ENCODE measurements at regions not wholly inside any gene's neighbourhood (a gene's known extent, or its start where the extent isn't known, plus 50 kb on each side); places are given as distances from the start of the nearest gene placed in this dataset.
"Not testable (repeated sequence)": the region's sequence is repeated elsewhere in the genome, so short reads cannot be mapped to it uniquely, and the experiment has no call there.

DNA sequence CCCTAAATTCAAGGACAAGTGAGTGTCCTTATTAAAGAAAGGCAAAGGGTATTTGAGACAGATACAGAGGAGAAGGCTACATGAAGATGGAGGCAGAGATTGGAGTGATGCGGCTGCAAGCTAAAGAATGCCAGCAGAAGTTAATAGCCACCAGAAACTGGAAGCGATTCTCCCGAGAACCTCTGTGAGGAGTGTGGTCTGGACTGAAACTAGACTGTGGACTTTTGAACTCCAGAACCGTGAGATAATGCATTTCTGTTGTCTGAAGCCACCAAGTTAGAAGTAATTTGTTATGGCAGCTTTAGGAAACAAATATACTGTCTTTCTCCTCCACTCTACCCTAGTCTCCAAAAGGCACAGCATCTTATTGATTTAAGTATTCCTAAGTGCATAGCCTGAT lies 80.3 kb upstream of the CREB5 start:
- in situ Hi-C loops (cut with MboI; ENCODE audit: low pct_ligation_motif_present in 1 of 4, low pct_unique_long_range_greater_than_20kb in 1 of 4, low sequenced_read_pairs in 3 of 4): no loop called here
- Histone ChIP-seq H3K27me3 (no peaks in the 10 kb centered on the region), H3K4me3 (no peak overlapping the region), H3K36me3 (no peaks in the 10 kb centered on the region), H3K4me1 (no peaks in the 10 kb centered on the region), H3K27ac (no peak overlapping the region), H3K9me3 (no peaks in the 10 kb centered on the region)
- DNase-seq: no peak
- 74 to 82% methylated on average over 4 of the region's 4 CpGs for WGBS, 2 donors (ENCODE audit: low coverage in 1 of 2)
- TF ChIP-seq, protein P1, sequence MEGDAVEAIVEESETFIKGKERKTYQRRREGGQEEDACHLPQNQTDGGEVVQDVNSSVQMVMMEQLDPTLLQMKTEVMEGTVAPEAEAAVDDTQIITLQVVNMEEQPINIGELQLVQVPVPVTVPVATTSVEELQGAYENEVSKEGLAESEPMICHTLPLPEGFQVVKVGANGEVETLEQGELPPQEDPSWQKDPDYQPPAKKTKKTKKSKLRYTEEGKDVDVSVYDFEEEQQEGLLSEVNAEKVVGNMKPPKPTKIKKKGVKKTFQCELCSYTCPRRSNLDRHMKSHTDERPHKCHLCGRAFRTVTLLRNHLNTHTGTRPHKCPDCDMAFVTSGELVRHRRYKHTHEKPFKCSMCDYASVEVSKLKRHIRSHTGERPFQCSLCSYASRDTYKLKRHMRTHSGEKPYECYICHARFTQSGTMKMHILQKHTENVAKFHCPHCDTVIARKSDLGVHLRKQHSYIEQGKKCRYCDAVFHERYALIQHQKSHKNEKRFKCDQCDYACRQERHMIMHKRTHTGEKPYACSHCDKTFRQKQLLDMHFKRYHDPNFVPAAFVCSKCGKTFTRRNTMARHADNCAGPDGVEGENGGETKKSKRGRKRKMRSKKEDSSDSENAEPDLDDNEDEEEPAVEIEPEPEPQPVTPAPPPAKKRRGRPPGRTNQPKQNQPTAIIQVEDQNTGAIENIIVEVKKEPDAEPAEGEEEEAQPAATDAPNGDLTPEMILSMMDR (IDR thresholded peaks at IDR 0.05): no peak
- TF ChIP-seq EP300 (IDR thresholded peaks at IDR 0.05; ENCODE audit: low read depth) (no peak), POLR2AphosphoS5 (IDR thresholded peaks at IDR 0.05) (no peak), POLR2A (IDR thresholded peaks at IDR 0.05) (no peak)
- intact Hi-C loops (cut with DNase I; ENCODE audit: low total_unique reads): no loop called here

- H3K4me1 ChIP-seq; H3K9me3 ChIP-seq; H3K4me3 ChIP-seq; in situ Hi-C loops (cut with MboI; ENCODE audit: low pct_ligation_motif_present in 1 of 4, low pct_unique_long_range_greater_than_20kb in 1 of 4, low sequenced_read_pairs in 3 of 4); intact Hi-C loops (cut with DNase I; ENCODE audit: low total_unique reads); DNase-seq; H3K27me3 ChIP-seq; H3K36me3 ChIP-seq; H3K27ac ChIP-seq: not testable (repeated sequence)
Measured at GRCh38 chr7:28333548-28333947, 78.8 kb upstream of the CREB5 start.

- H3K27ac ChIP-seq: no peak overlapping the region
- in situ Hi-C loops (cut with MboI; ENCODE audit: low pct_ligation_motif_present in 1 of 4, low pct_unique_long_range_greater_than_20kb in 1 of 4, low sequenced_read_pairs in 3 of 4): no loop called here
Measured at GRCh38 chr7:28336806-28337205, 75.5 kb upstream of the CREB5 start.

DNA sequence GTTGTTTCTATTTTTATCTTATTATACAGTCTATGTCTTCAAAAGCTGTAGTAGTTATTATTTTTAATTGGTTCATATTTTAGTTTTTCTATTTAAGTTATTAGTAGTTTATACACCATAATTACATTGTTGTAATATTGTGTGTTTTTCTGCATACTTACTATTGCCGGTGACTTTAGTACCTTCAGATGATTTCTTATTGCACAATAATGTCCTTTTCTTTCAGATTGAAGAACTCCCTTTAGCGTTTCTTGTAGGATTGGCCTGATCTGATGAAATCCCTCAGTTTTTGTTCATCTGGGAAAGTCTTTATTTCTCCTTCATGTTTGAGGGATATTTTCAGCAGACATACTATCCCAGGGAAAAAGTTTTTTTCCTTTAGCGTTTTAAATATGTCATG lies 74.3 kb upstream of the CREB5 start:
- intact Hi-C loops (cut with DNase I; ENCODE audit: low total_unique reads): no loop called here
- TF ChIP-seq EP300 (IDR thresholded peaks at IDR 0.05; ENCODE audit: low read depth) (no peak), POLR2A (IDR thresholded peaks at IDR 0.05) (no peak), POLR2AphosphoS5 (IDR thresholded peaks at IDR 0.05) (no peak)
- TF ChIP-seq, protein P1 (IDR thresholded peaks at IDR 0.05): no peak
- H3K4me3 ChIP-seq: no peak overlapping the region
- no peaks in the 10 kb centered on the region for H3K4me1 ChIP-seq
- H3K27ac ChIP-seq: no peak overlapping the region
- in situ Hi-C loops (cut with MboI; ENCODE audit: low pct_ligation_motif_present in 1 of 4, low pct_unique_long_range_greater_than_20kb in 1 of 4, low sequenced_read_pairs in 3 of 4): no loop called here
- H3K9me3 ChIP-seq: no peaks in the 10 kb centered on the region
- no peak for DNase-seq
- H3K36me3 ChIP-seq: no peaks in the 10 kb centered on the region
- no peaks in the 10 kb centered on the region for H3K27me3 ChIP-seq
- 77 to 81% methylated on average over 3 of the region's 3 CpGs for WGBS, 2 donors (ENCODE audit: low coverage in 1 of 2)

More at GRCh38 chr7:28336806-28337205, 75.5 kb upstream of the CREB5 start:
- Histone ChIP-seq H3K9me3 (no peaks in the 10 kb centered on the region), H3K4me3 (no peak overlapping the region), H3K4me1 (no peaks in the 10 kb centered on the region), H3K36me3 (no peaks in the 10 kb centered on the region), H3K27me3 (no peaks in the 10 kb centered on the region)
- WGBS, 2 donors (ENCODE audit: low coverage in 1 of 2): 85 to 100% methylated on average over 2 of the region's 2 CpGs
- no peak for DNase-seq
- no peak for TF ChIP-seq EP300 (IDR thresholded peaks at IDR 0.05; ENCODE audit: low read depth)
- TF ChIP-seq POLR2AphosphoS5 (IDR thresholded peaks at IDR 0.05): no peak
- no peak for TF ChIP-seq POLR2A (IDR thresholded peaks at IDR 0.05)
- TF ChIP-seq, protein P1 (IDR thresholded peaks at IDR 0.05): no peak
- intact Hi-C loops (cut with DNase I; ENCODE audit: low total_unique reads): no loop called here

- intact Hi-C loops (cut with DNase I; ENCODE audit: low total_unique reads): no loop called here
- Histone ChIP-seq H3K4me1 (peaks cover 0 to 3% (median 0%) of the 10 kb centered on the region in 4 donors), H3K9me3 (no peaks in the 10 kb centered on the region), H3K27me3 (no peaks in the 10 kb centered on the region), H3K27ac (no peak overlapping the region), H3K36me3 (no peaks in the 10 kb centered on the region), H3K4me3 (no peak overlapping the region)
- in situ Hi-C loops (cut with MboI; ENCODE audit: low pct_ligation_motif_present in 1 of 4, low pct_unique_long_range_greater_than_20kb in 1 of 4, low sequenced_read_pairs in 3 of 4): no loop called here
- 93 to 100% methylated on average over 1 of the region's 1 CpG for WGBS, 2 donors (ENCODE audit: low coverage in 1 of 2)
- DNase-seq: no peak
- TF ChIP-seq POLR2AphosphoS5 (IDR thresholded peaks at IDR 0.05) (no peak), EP300 (IDR thresholded peaks at IDR 0.05; ENCODE audit: low read depth) (no peak), POLR2A (IDR thresholded peaks at IDR 0.05) (no peak)
- TF ChIP-seq, protein P1 (IDR thresholded peaks at IDR 0.05): no peak
Measured at GRCh38 chr7:28343462-28343861, 68.9 kb upstream of the CREB5 start.

Measured in transverse colon (tissue), 4 donors.